ENCODE measurements at regions not wholly inside any gene's neighbourhood (a gene's known extent, or its start where the extent isn't known, plus 50 kb on each side); places are given as distances from the start of the nearest gene placed in this dataset.

DNA sequence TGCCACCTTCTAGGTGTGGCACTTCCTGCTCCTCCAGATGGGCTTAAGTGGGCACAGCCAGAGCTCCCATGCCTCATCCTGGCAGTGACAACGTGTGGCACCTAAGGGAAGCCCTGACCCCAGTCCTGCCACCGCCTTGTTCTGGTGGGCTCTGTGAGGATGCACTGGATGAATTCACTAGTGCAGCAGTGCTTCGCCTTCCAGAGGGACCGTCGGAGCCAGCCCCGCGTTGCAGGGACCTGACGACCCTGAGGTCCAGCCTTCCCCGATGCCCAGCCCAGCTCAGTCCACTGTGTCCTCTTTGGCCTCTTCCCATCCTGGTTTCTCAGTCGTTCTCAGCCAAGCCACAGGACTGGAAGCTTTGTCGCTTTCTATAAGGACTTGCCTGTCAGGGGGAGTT is 399.8 kb downstream of the SEC14L1 start:
- TF ChIP-seq, protein P1, sequence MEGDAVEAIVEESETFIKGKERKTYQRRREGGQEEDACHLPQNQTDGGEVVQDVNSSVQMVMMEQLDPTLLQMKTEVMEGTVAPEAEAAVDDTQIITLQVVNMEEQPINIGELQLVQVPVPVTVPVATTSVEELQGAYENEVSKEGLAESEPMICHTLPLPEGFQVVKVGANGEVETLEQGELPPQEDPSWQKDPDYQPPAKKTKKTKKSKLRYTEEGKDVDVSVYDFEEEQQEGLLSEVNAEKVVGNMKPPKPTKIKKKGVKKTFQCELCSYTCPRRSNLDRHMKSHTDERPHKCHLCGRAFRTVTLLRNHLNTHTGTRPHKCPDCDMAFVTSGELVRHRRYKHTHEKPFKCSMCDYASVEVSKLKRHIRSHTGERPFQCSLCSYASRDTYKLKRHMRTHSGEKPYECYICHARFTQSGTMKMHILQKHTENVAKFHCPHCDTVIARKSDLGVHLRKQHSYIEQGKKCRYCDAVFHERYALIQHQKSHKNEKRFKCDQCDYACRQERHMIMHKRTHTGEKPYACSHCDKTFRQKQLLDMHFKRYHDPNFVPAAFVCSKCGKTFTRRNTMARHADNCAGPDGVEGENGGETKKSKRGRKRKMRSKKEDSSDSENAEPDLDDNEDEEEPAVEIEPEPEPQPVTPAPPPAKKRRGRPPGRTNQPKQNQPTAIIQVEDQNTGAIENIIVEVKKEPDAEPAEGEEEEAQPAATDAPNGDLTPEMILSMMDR (IDR thresholded peaks at IDR 0.05), result no peak
- TF ChIP-seq, protein P2, sequence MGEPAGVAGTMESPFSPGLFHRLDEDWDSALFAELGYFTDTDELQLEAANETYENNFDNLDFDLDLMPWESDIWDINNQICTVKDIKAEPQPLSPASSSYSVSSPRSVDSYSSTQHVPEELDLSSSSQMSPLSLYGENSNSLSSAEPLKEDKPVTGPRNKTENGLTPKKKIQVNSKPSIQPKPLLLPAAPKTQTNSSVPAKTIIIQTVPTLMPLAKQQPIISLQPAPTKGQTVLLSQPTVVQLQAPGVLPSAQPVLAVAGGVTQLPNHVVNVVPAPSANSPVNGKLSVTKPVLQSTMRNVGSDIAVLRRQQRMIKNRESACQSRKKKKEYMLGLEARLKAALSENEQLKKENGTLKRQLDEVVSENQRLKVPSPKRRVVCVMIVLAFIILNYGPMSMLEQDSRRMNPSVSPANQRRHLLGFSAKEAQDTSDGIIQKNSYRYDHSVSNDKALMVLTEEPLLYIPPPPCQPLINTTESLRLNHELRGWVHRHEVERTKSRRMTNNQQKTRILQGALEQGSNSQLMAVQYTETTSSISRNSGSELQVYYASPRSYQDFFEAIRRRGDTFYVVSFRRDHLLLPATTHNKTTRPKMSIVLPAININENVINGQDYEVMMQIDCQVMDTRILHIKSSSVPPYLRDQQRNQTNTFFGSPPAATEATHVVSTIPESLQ (CRISPR knock-in tag; IDR thresholded peaks at IDR 0.05), result no peak
- TF ChIP-seq TEAD4 (CRISPR knock-in tag; IDR thresholded peaks at IDR 0.05), result no peak
- no peak for TF ChIP-seq NR1H2 (CRISPR knock-in tag; IDR thresholded peaks at IDR 0.05)
- TF ChIP-seq, protein P3, sequence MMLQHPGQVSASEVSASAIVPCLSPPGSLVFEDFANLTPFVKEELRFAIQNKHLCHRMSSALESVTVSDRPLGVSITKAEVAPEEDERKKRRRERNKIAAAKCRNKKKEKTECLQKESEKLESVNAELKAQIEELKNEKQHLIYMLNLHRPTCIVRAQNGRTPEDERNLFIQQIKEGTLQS (CRISPR knock-in tag; conservative IDR thresholded peaks at IDR 0.05), result no peak

Data from WTC11 (cell line).